ENCODE measurements at regions not wholly inside any gene's neighbourhood (a gene's known extent, or its start where the extent isn't known, plus 50 kb on each side); places are given as distances from the start of the nearest gene placed in this dataset.

GRCh38 chr5:26761045-26761444, 277.3 kb downstream of the CDH9 start:
- no peak for ATAC-seq
- Histone ChIP-seq H3K36me3 (no peaks in the 10 kb centered on the region), H3K4me1 (no peaks in the 10 kb centered on the region), H3K9me3 (no peaks in the 10 kb centered on the region), H3K27ac (no peak overlapping the region), H3K27me3 (no peaks in the 10 kb centered on the region), H3K4me3 (no peak overlapping the region)
- no peak for TF ChIP-seq CTCF (IDR thresholded peaks at IDR 0.05)
- TF ChIP-seq POLR2AphosphoS5 (IDR thresholded peaks at IDR 0.05), result no peak
- no peak for TF ChIP-seq EP300 (IDR thresholded peaks at IDR 0.05)
- TF ChIP-seq POLR2A (IDR thresholded peaks at IDR 0.05), result no peak
- WGBS, 2 donors (ENCODE audit: low coverage in 1 of 2), result 31 to 41% methylated on average over 7 of the region's 7 CpGs

GRCh38 chr5:26757941-26758340, 280.4 kb downstream of the CDH9 start:
- no peak for TF ChIP-seq EP300 (IDR thresholded peaks at IDR 0.05)
- 33 to 40% methylated on average over 2 of the region's 2 CpGs for WGBS, 2 donors (ENCODE audit: low coverage in 1 of 2)
- Histone ChIP-seq H3K4me1 (no peaks in the 10 kb centered on the region), H3K27ac (no peak overlapping the region), H3K36me3 (no peaks in the 10 kb centered on the region), H3K27me3 (no peaks in the 10 kb centered on the region), H3K9me3 (no peaks in the 10 kb centered on the region), H3K4me3 (no peak overlapping the region)
- ATAC-seq, result no peak

- Histone ChIP-seq H3K27me3 (no peaks in the 10 kb centered on the region), H3K4me3 (no peak overlapping the region), H3K9me3 (no peaks in the 10 kb centered on the region), H3K36me3 (no peaks in the 10 kb centered on the region), H3K27ac (no peak overlapping the region), H3K4me1 (no peaks in the 10 kb centered on the region)
- 29 to 39% methylated on average over 1 of the region's 1 CpG for WGBS, 2 donors (ENCODE audit: low coverage in 1 of 2)
- ATAC-seq, result no peak
- TF ChIP-seq CTCF (IDR thresholded peaks at IDR 0.05) (no peak), POLR2AphosphoS5 (IDR thresholded peaks at IDR 0.05) (no peak), EP300 (IDR thresholded peaks at IDR 0.05) (no peak), POLR2A (IDR thresholded peaks at IDR 0.05) (no peak)
Observed at GRCh38 chr5:26749829-26750228, 288.6 kb downstream of the CDH9 start.

GRCh38 chr5:26740182-26740581, 298.2 kb downstream of the CDH9 start:
- H3K27ac ChIP-seq, result no peak overlapping the region
- no peaks in the 10 kb centered on the region for H3K9me3 ChIP-seq
- TF ChIP-seq POLR2A (IDR thresholded peaks at IDR 0.05) (no peak), POLR2AphosphoS5 (IDR thresholded peaks at IDR 0.05) (no peak), EP300 (IDR thresholded peaks at IDR 0.05) (no peak), CTCF (IDR thresholded peaks at IDR 0.05) (no peak)
- H3K27me3 ChIP-seq, result no peaks in the 10 kb centered on the region
- ATAC-seq, result no peak
- no peak overlapping the region for H3K4me3 ChIP-seq
- H3K4me1 ChIP-seq, result no peaks in the 10 kb centered on the region
- no peaks in the 10 kb centered on the region for H3K36me3 ChIP-seq

GRCh38 chr5:26737348-26738265, 300.8 kb downstream of the CDH9 start:
- Histone ChIP-seq H3K27ac (no peak overlapping the region), H3K27me3 (no peaks in the 10 kb centered on the region), H3K9me3 (no peaks in the 10 kb centered on the region), H3K36me3 (no peaks in the 10 kb centered on the region), H3K4me1 (no peaks in the 10 kb centered on the region), H3K4me3 (no peak overlapping the region)
- TF ChIP-seq POLR2AphosphoS5 (IDR thresholded peaks at IDR 0.05) (no peak), CTCF (IDR thresholded peaks at IDR 0.05) (no peak), EP300 (IDR thresholded peaks at IDR 0.05) (no peak), POLR2A (IDR thresholded peaks at IDR 0.05) (no peak)
- 53 to 62% methylated on average over 1 of the region's 1 CpG for WGBS, 2 donors (ENCODE audit: low coverage in 1 of 2)
- no peak for ATAC-seq

Data from gastroesophageal sphincter (tissue), 4 donors.